Bronchial epithelial cell (primary cell): ENCODE measurements at regions not wholly inside any gene's neighbourhood (a gene's known extent, or its start where the extent isn't known, plus 50 kb on each side); places are given as distances from the start of the nearest gene placed in this dataset.
"Not testable (repeated sequence)": the region's sequence is repeated elsewhere in the genome, so short reads cannot be mapped to it uniquely, and the experiment has no call there.

Source experiments
- DNase-seq: peaks from one replicate; pipeline ENCODE4 v3.0.0-alpha.2; 2010; ENCODE audit warnings: low read depth
- FAIRE-seq: peaks from 2 replicates; lab custom pipeline; 2011; peaks lifted over from hg19 to GRCh38; lab: Jason Lieb, UNC
- H3K27me3 ChIP-seq: 2 replicates; pipeline ENCODE4 v1.5.1; 2011; ENCODE audit warnings: low read length; ENCODE audit not compliant: control insufficient read depth, insufficient read depth
- H3K36me3 ChIP-seq: 2 replicates; pipeline ENCODE4 v1.5.1; 2011; ENCODE audit warnings: low read length; ENCODE audit not compliant: control insufficient read depth, insufficient read depth
- H3K4me3 ChIP-seq: 2 replicates; pipeline ENCODE4 v1.5.1; 2011; ENCODE audit warnings: mild to moderate bottlenecking, low read depth, low read length, control low read depth
- CTCF ChIP-seq: IDR thresholded peaks from 2 replicates; pipeline ENCODE4 v1.5.1; 2011; ENCODE audit warnings: mild to moderate bottlenecking, moderate library complexity, low read length, control low read depth, inconsistent platforms; ENCODE audit not compliant: insufficient read depth, severe bottlenecking

GRCh38 chr17:33874617-33875060 is 380.4 kb upstream of the CCL2 start:
- no peak for TF ChIP-seq CTCF
- no peaks in the 10 kb centered on the region for H3K36me3 ChIP-seq
- FAIRE-seq = no peak
- no peak for DNase-seq
- H3K4me3 ChIP-seq = no peak overlapping the region
- no peaks in the 10 kb centered on the region for H3K27me3 ChIP-seq

- FAIRE-seq (no peak), DNase-seq (no peak)
- TF ChIP-seq CTCF = no peak
- no peaks in the 10 kb centered on the region for H3K36me3 ChIP-seq
- H3K27me3 ChIP-seq = no peaks in the 10 kb centered on the region
- H3K4me3 ChIP-seq = no peak overlapping the region
Measured at GRCh38 chr17:33875973-33876372, 379.1 kb upstream of the CCL2 start.

DNA sequence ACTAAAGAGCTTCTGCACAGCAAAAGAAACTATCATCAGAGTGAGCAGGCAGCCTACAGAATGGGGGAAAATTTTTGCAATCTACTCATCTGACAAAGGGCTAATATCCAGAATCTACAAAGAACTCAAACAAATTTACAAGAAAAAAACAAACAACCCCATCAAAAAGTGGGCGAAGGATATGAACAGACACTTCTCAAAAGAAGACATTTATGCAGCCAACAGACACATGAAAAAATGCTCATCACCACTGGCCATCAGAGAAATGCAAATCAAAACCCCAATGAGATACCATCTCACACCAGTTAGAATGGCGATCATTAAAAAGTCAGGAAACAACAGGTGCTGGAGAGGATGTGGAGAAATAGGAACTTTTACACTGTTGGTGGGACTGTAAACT is 372.8 kb upstream of the CCL2 start:
- FAIRE-seq, H3K27me3 ChIP-seq, H3K4me3 ChIP-seq, H3K36me3 ChIP-seq, DNase-seq: not testable (repeated sequence)

GRCh38 chr17:33882677-33883076 is 372.4 kb upstream of the CCL2 start:
- H3K27me3 ChIP-seq = not testable (repeated sequence)

DNA sequence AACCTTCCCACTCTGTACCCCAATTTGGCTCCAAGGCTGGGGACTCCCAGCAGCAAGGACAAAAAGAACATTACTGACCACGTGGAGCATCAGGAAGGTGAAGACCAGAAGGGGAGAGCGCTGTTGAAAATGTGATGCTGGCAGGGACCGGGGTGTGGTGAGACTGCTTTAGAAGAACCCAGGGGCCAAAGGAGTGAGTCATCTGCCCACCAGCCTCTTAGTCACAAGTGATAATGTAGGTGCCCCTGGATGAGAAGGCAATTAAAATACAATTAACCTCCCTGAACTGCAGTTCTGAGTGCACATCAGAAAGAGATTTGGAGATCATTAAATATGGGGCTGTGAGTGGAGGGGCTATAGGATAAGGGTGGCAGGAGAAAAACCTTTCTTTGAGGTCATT is 366.6 kb upstream of the CCL2 start:
- Histone ChIP-seq H3K4me3 (no peak overlapping the region), H3K36me3 (no peaks in the 10 kb centered on the region), H3K27me3 (no peaks in the 10 kb centered on the region)
- DNase-seq (no peak), FAIRE-seq (no peak)
- TF ChIP-seq CTCF = no peak

More at GRCh38 chr17:33882677-33883076, 372.4 kb upstream of the CCL2 start:
- H3K36me3 ChIP-seq, DNase-seq, H3K4me3 ChIP-seq, FAIRE-seq: not testable (repeated sequence)

DNA sequence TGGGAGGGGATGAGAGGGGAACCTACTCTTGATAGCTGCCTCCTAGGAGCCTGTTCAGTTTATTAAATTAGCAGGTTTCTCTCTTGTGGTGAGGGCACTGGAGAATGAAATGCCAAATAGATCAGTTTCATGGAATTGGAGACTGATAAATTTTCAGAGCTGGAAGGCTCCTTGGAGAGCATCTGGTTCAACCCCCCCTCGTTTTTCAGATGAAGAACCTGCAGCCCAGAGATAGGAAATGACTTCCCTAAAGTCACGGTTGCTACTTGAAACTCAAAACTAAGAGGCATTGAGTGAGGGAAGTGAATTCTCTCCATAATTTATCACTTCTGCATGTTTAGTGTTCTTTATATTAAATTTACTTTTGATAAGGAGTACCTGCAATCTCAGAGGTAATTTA is 366.0 kb upstream of the CCL2 start:
- Histone ChIP-seq H3K27me3 (no peaks in the 10 kb centered on the region), H3K4me3 (no peak overlapping the region), H3K36me3 (no peaks in the 10 kb centered on the region)
- no peak for FAIRE-seq
- no peak for DNase-seq
- no peak for TF ChIP-seq CTCF

DNA sequence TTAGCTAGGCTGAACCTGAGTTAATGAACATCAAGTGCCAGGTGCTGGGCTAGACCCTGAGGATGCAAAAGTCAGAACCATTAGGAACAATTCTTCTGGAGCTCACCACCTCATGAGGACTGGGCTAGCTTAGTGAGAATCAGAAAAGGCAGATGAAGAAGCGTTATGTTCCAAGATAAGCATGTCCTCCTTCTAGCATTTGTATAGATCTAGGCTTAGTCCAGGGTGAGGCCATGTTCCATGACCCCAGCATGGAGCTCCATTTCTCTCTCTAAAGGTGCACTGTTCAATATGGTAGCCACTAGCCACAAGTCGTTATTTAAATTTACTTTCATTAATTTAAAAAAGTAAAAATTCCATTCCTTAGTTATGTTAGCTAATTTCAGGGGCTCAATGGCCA is 365.3 kb upstream of the CCL2 start:
- FAIRE-seq (no peak), DNase-seq (no peak)
- Histone ChIP-seq H3K4me3 (no peak overlapping the region), H3K27me3 (no peaks in the 10 kb centered on the region), H3K36me3 (no peaks in the 10 kb centered on the region)
- no peak for TF ChIP-seq CTCF
